SK-MEL-5 (cell line): ENCODE measurements at regions not wholly inside any gene's neighbourhood (a gene's known extent, or its start where the extent isn't known, plus 50 kb on each side); places are given as distances from the start of the nearest gene placed in this dataset.

Experiments
- DNase-seq: peaks from one replicate; pipeline ENCODE4 v3.0.0-alpha.2; 2016; ENCODE audit warnings: low read depth, low spot score
- in situ Hi-C: cut with HindIII; loops from 2 replicates; pipeline ENCODE4 v1.10.0; 2016; ENCODE audit warnings: low sequenced_read_pairs, high pct_unique_total_duplicates, low pct_unique_long_range_greater_than_20kb

GRCh38 chr18:66764230-66764629 lies 160.3 kb upstream of the CDH19 start:
- in situ Hi-C loops: no loop called here
- DNase-seq: no peak

GRCh38 chr18:66761166-66761565 lies 157.3 kb upstream of the CDH19 start:
- peak; percentile 74 for DNase-seq
- in situ Hi-C loops: no loop called here

- DNase-seq: no peak
- in situ Hi-C loops: no loop called here
Observed at GRCh38 chr18:66760559-66760958, 156.7 kb upstream of the CDH19 start.

GRCh38 chr18:66759050-66759828 lies 155.3 kb upstream of the CDH19 start:
- in situ Hi-C loops: no loop called here
- no peak for DNase-seq

GRCh38 chr18:66757946-66758345 lies 154.1 kb upstream of the CDH19 start:
- in situ Hi-C loops: no loop called here
- no peak for DNase-seq

GRCh38 chr18:66754335-66754734 lies 150.4 kb upstream of the CDH19 start:
- in situ Hi-C loops: no loop called here
- no peak for DNase-seq

- DNase-seq: no peak
- in situ Hi-C loops: no loop called here
Observed at GRCh38 chr18:66752733-66753132, 148.8 kb upstream of the CDH19 start.

GRCh38 chr18:66749481-66750035 lies 145.7 kb upstream of the CDH19 start:
- in situ Hi-C loops: no loop called here
- DNase-seq: peak; percentile 8

- in situ Hi-C loops: no loop called here
Observed at GRCh38 chr18:66749030-66749429, 145.1 kb upstream of the CDH19 start.

GRCh38 chr18:66742832-66743231 lies 138.9 kb upstream of the CDH19 start:
- in situ Hi-C loops: no loop called here
- no peak for DNase-seq

More at GRCh38 chr18:66749030-66749429, 145.1 kb upstream of the CDH19 start:
- peak; percentile 74 for DNase-seq

- in situ Hi-C loops: no loop called here
- no peak for DNase-seq
Observed at GRCh38 chr18:66735933-66736332, 132.0 kb upstream of the CDH19 start.

- in situ Hi-C loops: no loop called here
- peak; percentile 53 for DNase-seq
Observed at GRCh38 chr18:66734451-66734850, 130.6 kb upstream of the CDH19 start.

- no peak for DNase-seq
- in situ Hi-C loops: no loop called here
Observed at GRCh38 chr18:66731890-66732289, 128.0 kb upstream of the CDH19 start.

- peak; percentile 98 for DNase-seq
Observed at GRCh38 chr18:66729442-66730239, 125.8 kb upstream of the CDH19 start.

GRCh38 chr18:66728951-66729350 lies 125.1 kb upstream of the CDH19 start:
- no peak for DNase-seq
- in situ Hi-C loops: no loop called here

More at GRCh38 chr18:66729442-66730239, 125.8 kb upstream of the CDH19 start:
- in situ Hi-C loops: no loop called here

GRCh38 chr18:66727991-66728390 lies 124.1 kb upstream of the CDH19 start:
- in situ Hi-C loops: no loop called here
- DNase-seq: no peak

GRCh38 chr18:66724664-66725356 lies 120.9 kb upstream of the CDH19 start:
- in situ Hi-C loops: no loop called here
- peak; percentile 54 for DNase-seq

GRCh38 chr18:66722671-66723070 lies 118.8 kb upstream of the CDH19 start:
- in situ Hi-C loops: no loop called here
- DNase-seq: peak; percentile 17
